PC-3 (cell line): ENCODE measurements at regions not wholly inside any gene's neighbourhood (a gene's known extent, or its start where the extent isn't known, plus 50 kb on each side); places are given as distances from the start of the nearest gene placed in this dataset.

Experiments
- ATAC-seq: fragments of 200-7000 bp; cut with Tn5 transposase; 2 replicates; pipeline ENCODE4 v1.9.1; 2020; ENCODE audit warnings: mild to moderate bottlenecking, moderate library complexity
- BruUV-seq: library from RNA; stranded (reverse); fragments of 400-500 nt; replicated peaks from 2 replicates; lab custom pipeline; 2021; lab: Mats Ljungman, UMichigan
- CTCF ChIA-PET: fragments of 300-600 bp; sonication (Branson Sonifier 250); formaldehyde crosslinking; loops from one replicate; lab custom pipeline; 2022; ENCODE audit warnings: antibody characterized with exemption; lab: Charles Lee
- POLR2A ChIA-PET: fragments of 300-600 bp; sonication (Branson Sonifier 250); formaldehyde crosslinking; loops from one replicate; lab custom pipeline; 2022; ENCODE audit warnings: antibody characterized with exemption; ENCODE audit not compliant: unreplicated experiment; lab: Charles Lee
- DNase-seq: peaks from one replicate; pipeline ENCODE4 v3.0.0-alpha.2; 2015
- H2AFZ ChIP-seq: fragments of 300-600 bp; sonication (generic); 2 replicates; pipeline ENCODE4 v1.6.0; 2016; ENCODE audit warnings: antibody characterized with exemption, low read length
- H3F3A ChIP-seq: fragments of 300-600 bp; sonication (generic); one replicate; pipeline ENCODE4 v1.6.0; 2017; ENCODE audit warnings: antibody characterized with exemption, low read length, control low read depth, mild to moderate bottlenecking; ENCODE audit not compliant: unreplicated experiment
- H3K27ac ChIP-seq: fragments of 300-600 bp; sonication (generic); 2 replicates; pipeline ENCODE4 v1.5.1; 2016; ENCODE audit warnings: mild to moderate bottlenecking, low read length
- H3K27me3 ChIP-seq: fragments of 300-600 bp; sonication (generic); 2 replicates; pipeline ENCODE4 v1.6.1; 2016; ENCODE audit warnings: low read length, mixed read lengths
- H3K36me3 ChIP-seq: fragments of 300-600 bp; sonication (generic); 2 replicates; pipeline ENCODE4 v1.6.1; 2016; ENCODE audit warnings: low read depth, mixed run types, low read length, mixed read lengths
- H3K4me1 ChIP-seq: fragments of 300-600 bp; sonication (generic); 2 replicates; pipeline ENCODE4 v1.5.1; 2016; ENCODE audit warnings: low read length; ENCODE audit not compliant: insufficient read depth
- H3K4me2 ChIP-seq: fragments of 300-600 bp; sonication (generic); 2 replicates; pipeline ENCODE4 v1.6.0; 2016; ENCODE audit warnings: low read length
- H3K4me3 ChIP-seq: fragments of 300-600 bp; sonication (generic); 2 replicates; pipeline ENCODE4 v1.5.1; 2016; ENCODE audit warnings: mild to moderate bottlenecking, low read length, mixed read lengths
- H3K79me2 ChIP-seq: fragments of 300-600 bp; sonication (generic); 2 replicates; pipeline ENCODE4 v1.6.1; 2017; ENCODE audit warnings: low read length, mixed read lengths
- H3K9ac ChIP-seq: fragments of 300-600 bp; sonication (generic); 2 replicates; pipeline ENCODE4 v1.6.0; 2016; ENCODE audit warnings: mild to moderate bottlenecking, low read length
- H3K9me2 ChIP-seq: fragments of 300-600 bp; sonication (generic); replicated peaks from 2 replicates; pipeline ENCODE4 v1.6.1; 2016; ENCODE audit warnings: mixed run types, low read length, mixed read lengths
- H3K9me3 ChIP-seq: fragments of 300-600 bp; sonication (generic); 2 replicates; pipeline ENCODE4 v1.6.1; 2016; ENCODE audit warnings: low read length, mixed read lengths
- H4K20me1 ChIP-seq: fragments of 300-600 bp; sonication (generic); 2 replicates; pipeline ENCODE4 v1.6.1; 2016; ENCODE audit warnings: low read length, mixed read lengths
- EZH2phosphoT487 ChIP-seq: fragments of 300-600 bp; sonication (generic); IDR thresholded peaks from 2 replicates; pipeline ENCODE4 v1.6.1; 2018; ENCODE audit warnings: mild to moderate bottlenecking, antibody characterized with exemption, low read length, borderline replicate concordance
- intact Hi-C: fragments of 100-400 bp; cut with micrococcal nuclease; formaldehyde crosslinking; loops from 2 replicates; pipeline ENCODE4 v1.9.0; 2023
- TF ChIP-seq, protein P1 (sequence below): fragments of 300-600 bp; sonication (generic); conservative IDR thresholded peaks from 2 replicates; pipeline ENCODE4 v1.5.1; 2017; ENCODE audit warnings: antibody characterized with exemption, low read depth, mild to moderate bottlenecking, low read length

DNA sequence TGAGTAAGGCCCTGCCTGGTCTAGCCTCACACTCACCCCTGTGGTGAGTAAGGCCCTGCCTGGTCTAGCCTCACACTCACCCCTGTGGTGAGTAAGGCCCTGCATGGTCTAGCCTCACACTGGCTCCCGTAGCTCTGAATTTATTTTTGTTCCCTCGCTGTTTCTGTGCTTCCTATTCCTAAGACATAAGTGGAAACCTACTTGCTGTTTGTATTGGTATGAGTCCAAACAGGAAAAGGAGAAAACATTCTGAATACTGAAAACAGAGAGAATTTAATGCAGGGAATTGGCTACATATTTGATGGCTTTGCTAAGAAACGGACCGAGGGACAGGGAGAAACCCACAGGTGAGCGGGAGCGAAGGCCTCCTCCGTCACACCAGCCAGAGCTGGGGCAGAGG is 267.8 kb downstream of the FOXL1 start:
- H3K4me3 ChIP-seq, result no peak overlapping the region
- H3K9me2 ChIP-seq, result no peaks in the 10 kb centered on the region
- no peaks in the 10 kb centered on the region for H4K20me1 ChIP-seq
- no peaks in the 10 kb centered on the region for H3K36me3 ChIP-seq
- DNase-seq (no peak), ATAC-seq (no peak)
- no peak overlapping the region for H3K9ac ChIP-seq
- H3K27me3 ChIP-seq, result no peaks in the 10 kb centered on the region
- CTCF ChIA-PET, result no interaction called here
- H2AFZ ChIP-seq, result no peak overlapping the region
- H3K4me2 ChIP-seq, result no peak overlapping the region
- no TSS peak for BruUV-seq
- H3F3A ChIP-seq, result no peaks in the 10 kb centered on the region
- no peaks in the 10 kb centered on the region for H3K79me2 ChIP-seq
- H3K4me1 ChIP-seq, result no peaks in the 10 kb centered on the region
- H3K27ac ChIP-seq, result no peak overlapping the region
- TF ChIP-seq, protein P1, sequence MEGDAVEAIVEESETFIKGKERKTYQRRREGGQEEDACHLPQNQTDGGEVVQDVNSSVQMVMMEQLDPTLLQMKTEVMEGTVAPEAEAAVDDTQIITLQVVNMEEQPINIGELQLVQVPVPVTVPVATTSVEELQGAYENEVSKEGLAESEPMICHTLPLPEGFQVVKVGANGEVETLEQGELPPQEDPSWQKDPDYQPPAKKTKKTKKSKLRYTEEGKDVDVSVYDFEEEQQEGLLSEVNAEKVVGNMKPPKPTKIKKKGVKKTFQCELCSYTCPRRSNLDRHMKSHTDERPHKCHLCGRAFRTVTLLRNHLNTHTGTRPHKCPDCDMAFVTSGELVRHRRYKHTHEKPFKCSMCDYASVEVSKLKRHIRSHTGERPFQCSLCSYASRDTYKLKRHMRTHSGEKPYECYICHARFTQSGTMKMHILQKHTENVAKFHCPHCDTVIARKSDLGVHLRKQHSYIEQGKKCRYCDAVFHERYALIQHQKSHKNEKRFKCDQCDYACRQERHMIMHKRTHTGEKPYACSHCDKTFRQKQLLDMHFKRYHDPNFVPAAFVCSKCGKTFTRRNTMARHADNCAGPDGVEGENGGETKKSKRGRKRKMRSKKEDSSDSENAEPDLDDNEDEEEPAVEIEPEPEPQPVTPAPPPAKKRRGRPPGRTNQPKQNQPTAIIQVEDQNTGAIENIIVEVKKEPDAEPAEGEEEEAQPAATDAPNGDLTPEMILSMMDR, result no peak
- TF ChIP-seq EZH2phosphoT487, result no peak
- POLR2A ChIA-PET, result no interaction called here
- no peaks in the 10 kb centered on the region for H3K9me3 ChIP-seq
- intact Hi-C loops, result no loop called here

DNA sequence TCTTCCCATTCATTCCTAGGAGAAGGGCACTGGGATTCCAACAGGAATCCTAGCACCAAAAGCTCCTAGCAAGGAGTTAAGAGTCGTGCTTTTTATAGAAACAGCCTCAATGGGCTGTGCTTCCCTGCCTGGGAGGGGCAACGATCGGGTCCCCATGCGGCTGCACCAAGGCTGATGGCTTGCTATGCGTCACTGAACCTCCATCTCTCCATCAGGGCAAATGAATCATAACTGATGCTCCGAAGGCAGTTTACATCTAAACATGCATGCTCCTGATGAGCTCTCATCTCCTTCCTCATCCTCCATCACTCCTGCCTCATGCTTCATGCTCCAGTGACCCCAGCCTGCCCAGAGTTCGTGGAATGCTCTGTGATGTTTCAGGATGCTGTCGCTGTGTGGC is 270.5 kb downstream of the FOXL1 start:
- POLR2A ChIA-PET, result no interaction called here
- Histone ChIP-seq H4K20me1 (no peaks in the 10 kb centered on the region), H3K4me3 (no peak overlapping the region), H3K9ac (no peak overlapping the region), H3K9me2 (no peaks in the 10 kb centered on the region), H3K4me1 (no peaks in the 10 kb centered on the region), H2AFZ (no peak overlapping the region), H3K27me3 (no peaks in the 10 kb centered on the region), H3F3A (no peaks in the 10 kb centered on the region), H3K27ac (no peak overlapping the region), H3K4me2 (no peak overlapping the region), H3K9me3 (no peaks in the 10 kb centered on the region), H3K79me2 (no peaks in the 10 kb centered on the region), H3K36me3 (no peaks in the 10 kb centered on the region)
- TF ChIP-seq, protein P1, result no peak
- intact Hi-C loops, result no loop called here
- BruUV-seq, result no TSS peak
- CTCF ChIA-PET, result no interaction called here
- no peak for DNase-seq
- ATAC-seq, result no peak

DNA sequence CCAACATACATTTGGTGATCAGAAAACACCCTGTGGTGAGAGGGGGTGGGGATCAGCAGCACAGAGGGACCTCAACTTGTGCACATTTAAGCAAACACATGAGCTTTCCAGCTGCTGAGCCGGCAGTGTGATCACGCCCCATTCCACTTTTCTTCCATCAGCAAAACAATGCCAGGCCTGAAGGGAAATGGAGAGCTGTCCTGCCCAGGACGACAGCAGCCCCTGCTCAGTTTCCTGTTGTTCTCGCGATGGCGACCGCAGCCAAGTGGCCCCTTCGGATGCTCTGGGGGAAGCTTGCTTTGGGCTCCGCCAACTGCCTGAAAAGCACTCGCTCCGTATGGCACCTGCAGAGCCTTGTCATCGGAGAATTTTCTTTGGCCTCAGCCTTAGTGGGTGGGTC is 272.3 kb downstream of the FOXL1 start:
- no peak overlapping the region for H3K9ac ChIP-seq
- H3K4me2 ChIP-seq, result no peak overlapping the region
- TF ChIP-seq, protein P1, result no peak
- TF ChIP-seq EZH2phosphoT487, result no peak
- no peaks in the 10 kb centered on the region for H3K9me2 ChIP-seq
- ATAC-seq, result no peak
- no peaks in the 10 kb centered on the region for H3K79me2 ChIP-seq
- no TSS peak for BruUV-seq
- intact Hi-C loops, result no loop called here
- H3K9me3 ChIP-seq, result no peaks in the 10 kb centered on the region
- peaks cover 12% of the 10 kb centered on the region for H3K4me1 ChIP-seq
- H2AFZ ChIP-seq, result no peak overlapping the region
- no peak for DNase-seq
- no peaks in the 10 kb centered on the region for H3K36me3 ChIP-seq
- H3K27ac ChIP-seq, result no peak overlapping the region
- no peaks in the 10 kb centered on the region for H3K27me3 ChIP-seq
- POLR2A ChIA-PET, result no interaction called here
- H4K20me1 ChIP-seq, result no peaks in the 10 kb centered on the region
- no peak overlapping the region for H3K4me3 ChIP-seq
- CTCF ChIA-PET, result interaction anchor here (0.6 kb wide), 1 partner anchor 23 kb away, joined by 3 read pairs; no protein-coding TSS in a partner anchor
- no peaks in the 10 kb centered on the region for H3F3A ChIP-seq
